Ovary (tissue), 7 donors: ENCODE measurements at regions not wholly inside any gene's neighbourhood (a gene's known extent, or its start where the extent isn't known, plus 50 kb on each side); places are given as distances from the start of the nearest gene placed in this dataset.

Experiments
- DNase-seq, 5 donors: peaks; one replicate each; pipeline ENCODE4 v3.0.0-alpha.2; 2019 to 2020
- H3K27ac ChIP-seq, 2 donors: fragments of 200-600 bp; one replicate each; pipeline versions ENCODE4 v1.5.1 to v1.8.0; 2019 to 2022
- H3K27me3 ChIP-seq: fragments of 200-600 bp; one replicate; pipeline ENCODE4 v1.8.0; 2022
- H3K36me3 ChIP-seq: fragments of 200-600 bp; sonication (generic); one replicate; pipeline ENCODE4 v1.5.1; 2019
- H3K4me1 ChIP-seq: one replicate; pipeline ENCODE4 v1.8.1; 2013; ENCODE audit warnings: mild to moderate bottlenecking, moderate library complexity; ENCODE audit not compliant: insufficient read depth
- H3K4me3 ChIP-seq: fragments of 200-600 bp; sonication (generic); one replicate; pipeline ENCODE4 v1.5.1; 2017
- H3K9me3 ChIP-seq, 2 donors: fragments of 200-600 bp in 1 of 2; sonication (generic) in 1 of 2; one replicate each; pipeline versions ENCODE4 v1.5.1 to v1.8.1; 2013 to 2019; ENCODE audit warnings: mild to moderate bottlenecking in 1 of 2, moderate library complexity in 1 of 2
- CTCF ChIP-seq, 3 donors: fragments of 450-650 bp in 2 of 3; fragments of 200-600 bp in 1 of 3; IDR thresholded peaks; one replicate each; pipeline versions ENCODE4 v1.5.1 to v1.8.0; 2016 to 2022; ENCODE audit warnings: antibody characterized with exemption in 3 of 3, mild to moderate bottlenecking in 1 of 3
- EP300 ChIP-seq: sonication (generic); formaldehyde crosslinking; IDR thresholded peaks from one replicate; pipeline ENCODE4 v1.6.1; 2017; ENCODE audit warnings: antibody characterized with exemption
- POLR2A ChIP-seq: fragments of 450-650 bp; IDR thresholded peaks from one replicate; pipeline ENCODE4 v1.6.1; 2017; ENCODE audit warnings: antibody characterized with exemption, mild to moderate bottlenecking, moderate library complexity
- WGBS, 3 donors: extraction: QIAGEN DNeasy Blood & Tissue Kit in 1 of 3; methylation state at CpG; one replicate each; pipeline versions ENCODE4 v1.1.5 to v1.1.7; 2013 to 2017; 5-methylcytosine and 5-hydroxymethylcytosine counted together
- intact Hi-C, 4 donors: fragments of 100-400 bp; cut with DNase I; formaldehyde crosslinking; loops; one replicate each; pipeline versions ENCODE4 v1.11.0 to v1.15.1; 2022 to 2023
- donor health status: DM: no; HTN: no; CAD: no; lungs with moderate emphysema.
- donor health status: DM: no; HTN: no; CAD: no.
- donor health status: Bipolar disorder and iron deficiency.
- donor health status: DM: no; HTN: no; CAD: no.
- donor health status: DM: yes; HTN: yes; CAD: no.

GRCh38 chr16:47877166-47877565 lies 278.6 kb downstream of the ABCC12 start:
- TF ChIP-seq POLR2A = no peak
- TF ChIP-seq CTCF (IDR thresholded peaks at IDR 0.05) = no peak
- TF ChIP-seq EP300 = no peak
- Histone ChIP-seq H3K4me1 (no peaks in the 10 kb centered on the region), H3K4me3 (no peak overlapping the region), H3K27me3 (no peaks in the 10 kb centered on the region), H3K27ac (no peak overlapping the region), H3K36me3 (no peaks in the 10 kb centered on the region), H3K9me3 (no peaks in the 10 kb centered on the region)
- 68 to 72% (median 70%) methylated on average over 3 of the region's 3 CpGs for WGBS, 3 donors
- intact Hi-C loops = no loop called here
- DNase-seq = no peak

GRCh38 chr16:47876511-47876910 lies 279.3 kb downstream of the ABCC12 start:
- 89 to 97% (median 94%) methylated on average over 7 of the region's 7 CpGs for WGBS, 3 donors
- Histone ChIP-seq H3K27ac (no peak overlapping the region), H3K4me1 (no peaks in the 10 kb centered on the region), H3K27me3 (no peaks in the 10 kb centered on the region), H3K9me3 (no peaks in the 10 kb centered on the region), H3K4me3 (no peak overlapping the region), H3K36me3 (no peaks in the 10 kb centered on the region)
- TF ChIP-seq EP300 (no peak), CTCF (IDR thresholded peaks at IDR 0.05) (no peak), POLR2A (no peak)
- no peak for DNase-seq
- intact Hi-C loops = no loop called here

- no peaks in the 10 kb centered on the region for H3K27me3 ChIP-seq
- no peaks in the 10 kb centered on the region for H3K9me3 ChIP-seq
- no peaks in the 10 kb centered on the region for H3K4me1 ChIP-seq
- no peak for DNase-seq
- TF ChIP-seq POLR2A (no peak), CTCF (IDR thresholded peaks at IDR 0.05) (no peak), EP300 (no peak)
- WGBS, 3 donors = 82 to 85% (median 84%) methylated on average over 5 of the region's 5 CpGs
- H3K4me3 ChIP-seq = no peak overlapping the region
- H3K27ac ChIP-seq = no peak overlapping the region
- intact Hi-C loops = no loop called here
- no peaks in the 10 kb centered on the region for H3K36me3 ChIP-seq
These were observed 282.4 kb downstream of the ABCC12 start for GRCh38 chr16:47873434-47873833.

GRCh38 chr16:47872225-47872624 lies 283.6 kb downstream of the ABCC12 start:
- H3K9me3 ChIP-seq = no peaks in the 10 kb centered on the region
- H3K27ac ChIP-seq = no peak overlapping the region
- H3K4me1 ChIP-seq = no peaks in the 10 kb centered on the region
- intact Hi-C loops = no loop called here
- TF ChIP-seq CTCF (IDR thresholded peaks at IDR 0.05) = no peak
- TF ChIP-seq EP300 = no peak
- no peak for TF ChIP-seq POLR2A
- DNase-seq = no peak
- 44 to 54% (median 49%) methylated on average over 3 of the region's 3 CpGs for WGBS, 3 donors
- H3K27me3 ChIP-seq = no peaks in the 10 kb centered on the region
- no peaks in the 10 kb centered on the region for H3K36me3 ChIP-seq
- no peak overlapping the region for H3K4me3 ChIP-seq

GRCh38 chr16:47866423-47866822 lies 289.4 kb downstream of the ABCC12 start:
- intact Hi-C loops = no loop called here
- Histone ChIP-seq H3K27ac (no peak overlapping the region), H3K4me1 (no peaks in the 10 kb centered on the region), H3K4me3 (no peak overlapping the region), H3K36me3 (no peaks in the 10 kb centered on the region), H3K9me3 (no peaks in the 10 kb centered on the region), H3K27me3 (no peaks in the 10 kb centered on the region)
- 61 to 81% (median 76%) methylated on average over 4 of the region's 4 CpGs for WGBS, 3 donors
- no peak for DNase-seq
- TF ChIP-seq EP300 = no peak
- TF ChIP-seq POLR2A = no peak
- TF ChIP-seq CTCF (IDR thresholded peaks at IDR 0.05) = no peak
